HG02798 (cell line): ENCODE measurements at regions not wholly inside any gene's neighbourhood (a gene's known extent, or its start where the extent isn't known, plus 50 kb on each side); places are given as distances from the start of the nearest gene placed in this dataset.
"Not testable (repeated sequence)": the region's sequence is repeated elsewhere in the genome, so short reads cannot be mapped to it uniquely, and the experiment has no call there.

Source experiments
- ATAC-seq: cut with Tn5 transposase; IDR thresholded peaks from one replicate; pipeline ENCODE4 v1.9.1; 2021; ENCODE audit warnings: mild to moderate bottlenecking; ENCODE audit not compliant: unreplicated experiment, poor library complexity

GRCh38 chr11:57047610-57048009 lies 58.9 kb downstream of the OR5AK2 start:
- no peak for ATAC-seq

DNA sequence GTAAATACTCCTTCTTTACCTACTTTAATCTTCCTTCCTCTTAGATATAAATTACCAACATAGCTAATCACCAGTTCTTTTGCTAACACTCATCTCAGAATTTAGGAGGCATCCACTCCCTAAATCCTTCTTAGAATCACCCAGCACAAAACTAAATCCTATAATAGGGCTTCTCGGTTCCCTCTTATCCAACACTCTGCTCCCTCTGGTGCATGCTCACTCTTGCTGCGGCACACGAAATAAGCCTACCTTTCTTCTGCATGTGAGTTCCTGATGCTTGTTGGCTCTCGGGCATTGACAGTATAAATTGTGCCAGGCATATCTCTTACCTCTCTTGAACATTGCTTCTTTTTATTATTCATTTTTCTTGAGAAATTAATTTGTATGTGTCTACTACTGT lies 61.0 kb downstream of the OR5AK2 start:
- ATAC-seq, result no peak

- no peak for ATAC-seq
Measured at GRCh38 chr11:57054817-57055216, 66.1 kb downstream of the OR5AK2 start.

DNA sequence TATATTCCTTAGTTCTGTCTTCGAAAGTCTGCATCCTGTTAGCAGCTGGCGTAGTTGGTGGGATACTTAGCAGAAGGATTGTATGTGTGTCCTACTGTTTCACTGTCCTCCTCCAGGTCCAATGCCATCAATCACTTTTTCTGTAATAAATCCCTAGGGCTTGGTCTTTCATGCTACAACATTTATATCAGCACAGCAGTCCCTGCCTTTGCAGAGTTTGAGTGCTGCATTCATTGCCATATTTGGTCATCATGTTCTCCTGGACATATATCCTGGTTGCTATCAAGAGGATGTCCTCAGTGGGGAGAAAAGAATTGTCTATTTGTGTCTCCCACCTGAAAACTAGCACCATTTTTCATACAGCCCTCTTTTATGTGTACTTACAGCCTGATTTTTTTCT lies 67.0 kb downstream of the OR5AK2 start:
- ATAC-seq, result no peak

GRCh38 chr11:57056735-57057134 lies 68.0 kb downstream of the OR5AK2 start:
- no peak for ATAC-seq

- no peak for ATAC-seq
Measured at GRCh38 chr11:57057561-57057960, 68.8 kb downstream of the OR5AK2 start.

DNA sequence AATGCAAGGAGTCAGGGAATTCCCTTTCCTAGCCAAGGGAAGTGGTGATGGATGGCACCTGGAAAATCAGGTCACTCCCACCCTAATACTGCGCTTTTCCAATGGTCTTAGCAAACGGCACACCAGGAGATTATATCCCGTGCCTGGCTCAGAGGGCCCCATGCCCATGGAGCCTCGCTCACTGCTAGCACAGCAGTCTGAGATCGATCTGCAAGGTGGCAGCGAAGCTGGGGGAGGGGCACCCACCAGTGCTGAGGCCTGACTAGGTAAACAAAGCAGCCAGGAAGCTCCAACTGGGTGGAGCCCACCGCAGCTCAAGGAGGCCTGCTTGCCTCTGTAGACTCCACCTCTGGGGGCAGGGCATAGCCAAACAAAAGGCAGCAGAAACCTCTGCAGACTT lies 74.2 kb downstream of the OR5AK2 start:
- ATAC-seq, result not testable (repeated sequence)

- no peak for ATAC-seq
Measured at GRCh38 chr11:57069942-57070341, 81.2 kb downstream of the OR5AK2 start.

- ATAC-seq, result no peak
Measured at GRCh38 chr11:57071829-57072228, 83.1 kb downstream of the OR5AK2 start.

DNA sequence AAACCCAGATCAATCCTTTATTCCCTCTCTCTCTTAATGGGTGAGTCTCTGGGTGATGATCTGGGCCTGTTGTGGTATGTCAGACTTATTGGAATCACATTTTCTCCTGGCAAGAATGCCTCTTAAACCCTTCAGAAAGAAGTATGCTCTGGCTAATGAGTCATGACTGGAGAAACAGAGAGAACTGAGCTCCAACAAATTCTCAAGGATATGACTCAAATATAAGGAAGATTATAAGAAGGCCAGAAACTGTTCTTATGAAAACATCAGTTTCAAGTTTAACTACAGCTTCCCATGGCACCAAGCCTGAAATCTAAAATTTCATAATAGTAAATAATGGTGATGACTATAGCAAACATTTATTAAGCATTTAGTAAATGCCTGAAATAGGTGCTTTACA lies 83.9 kb downstream of the OR5AK2 start:
- ATAC-seq, result no peak

- no peak for ATAC-seq
Measured at GRCh38 chr11:57073128-57073527, 84.4 kb downstream of the OR5AK2 start.

DNA sequence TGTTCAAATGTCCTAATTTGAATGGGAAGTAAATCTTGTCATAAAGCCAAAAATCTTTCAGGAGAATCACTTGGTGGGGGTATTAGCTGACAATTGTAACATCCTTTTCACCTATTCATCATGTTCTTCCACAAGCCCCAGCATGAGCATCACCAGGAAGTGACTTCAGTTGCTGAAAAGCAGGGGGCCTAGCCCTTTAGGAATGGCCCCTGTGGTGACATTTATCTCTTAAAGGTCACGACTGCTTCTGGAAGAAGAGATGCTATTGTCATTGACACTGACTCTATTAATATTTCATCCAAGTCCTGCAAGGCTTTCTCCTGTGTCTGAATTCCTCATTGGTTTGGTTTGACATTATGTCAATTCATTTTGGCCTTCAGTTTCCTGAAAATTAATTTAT lies 92.6 kb downstream of the OR5AK2 start:
- ATAC-seq, result no peak

GRCh38 chr11:57082125-57082524 lies 93.4 kb downstream of the OR5AK2 start:
- ATAC-seq, result no peak

GRCh38 chr11:57083641-57084385 lies 95.1 kb downstream of the OR5AK2 start:
- ATAC-seq, result no peak

GRCh38 chr11:57085611-57086010 lies 96.1 kb upstream of the LRRC55 start:
- no peak for ATAC-seq

- no peak for ATAC-seq
Measured at GRCh38 chr11:57087991-57088390, 93.8 kb upstream of the LRRC55 start.

- no peak for ATAC-seq
Measured at GRCh38 chr11:57092028-57092698, 89.6 kb upstream of the LRRC55 start.

- no peak for ATAC-seq
Measured at GRCh38 chr11:57094181-57094935, 87.4 kb upstream of the LRRC55 start.

GRCh38 chr11:57095417-57095816 lies 86.3 kb upstream of the LRRC55 start:
- no peak for ATAC-seq

GRCh38 chr11:57095896-57096295 lies 85.9 kb upstream of the LRRC55 start:
- no peak for ATAC-seq

- ATAC-seq, result no peak
Measured at GRCh38 chr11:57097149-57097548, 84.6 kb upstream of the LRRC55 start.
